22Rv1 (cell line): ENCODE measurements at regions not wholly inside any gene's neighbourhood (a gene's known extent, or its start where the extent isn't known, plus 50 kb on each side); places are given as distances from the start of the nearest gene placed in this dataset.
A peak's percentile ranks its signal among the peaks of the same experiment; 100 is the strongest.

Experiments
- H3K27ac ChIP-seq: fragments of 450-650 bp; 2 replicates; pipeline ENCODE4 v1.5.1; 2017
- ZFX ChIP-seq: fragments of 450-650 bp; IDR thresholded peaks from 2 replicates; pipeline ENCODE4 v1.6.1; 2017; ENCODE audit warnings: antibody characterized with exemption, borderline replicate concordance
- TF ChIP-seq, protein P1 (sequence below): fragments of 450-650 bp; IDR thresholded peaks from 2 replicates; pipeline ENCODE4 v1.5.1; 2017; ENCODE audit warnings: mild to moderate bottlenecking

DNA sequence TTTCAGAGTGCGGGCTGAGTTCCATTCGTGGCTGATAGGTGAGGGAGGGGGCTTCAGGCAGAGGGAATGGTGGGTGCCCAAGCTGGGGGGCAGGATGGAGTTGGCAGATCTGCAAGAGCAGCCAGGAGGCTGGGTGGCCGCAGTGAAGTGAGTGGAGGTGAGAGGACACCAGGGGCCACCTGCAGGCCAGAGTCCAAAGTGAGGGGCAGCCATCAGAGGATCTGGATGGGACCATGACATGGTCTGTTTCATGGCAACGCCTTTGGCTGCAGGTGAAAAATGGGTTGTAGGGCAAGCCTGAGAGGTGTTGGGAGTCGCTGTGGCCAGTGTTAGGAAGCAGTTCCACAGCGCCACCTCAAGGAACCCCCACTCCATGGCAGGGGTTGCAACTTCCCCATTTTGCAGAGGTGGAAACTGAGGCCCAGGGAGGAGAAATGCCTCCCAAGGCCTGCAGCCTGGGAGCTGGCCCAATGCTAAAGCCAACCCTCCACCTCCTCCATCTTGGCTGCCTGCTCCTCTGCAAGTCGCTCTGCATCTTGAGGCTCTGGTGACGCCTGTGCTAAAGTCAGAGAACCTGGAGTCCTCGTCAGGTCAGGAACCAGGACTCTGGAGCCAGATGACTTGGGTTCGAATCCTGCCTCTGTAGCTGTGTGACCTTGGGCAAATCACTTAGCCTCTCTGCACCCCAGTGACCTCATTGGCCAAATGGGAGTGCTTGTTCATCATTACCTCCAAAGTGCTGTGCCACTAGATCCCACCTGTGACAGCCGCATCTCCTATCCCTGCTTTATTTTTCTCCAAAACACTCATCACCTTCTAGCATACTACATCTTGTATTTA lies 153.8 kb downstream of the CEBPB start:
- no peak overlapping the region for H3K27ac ChIP-seq
- TF ChIP-seq, protein P1, sequence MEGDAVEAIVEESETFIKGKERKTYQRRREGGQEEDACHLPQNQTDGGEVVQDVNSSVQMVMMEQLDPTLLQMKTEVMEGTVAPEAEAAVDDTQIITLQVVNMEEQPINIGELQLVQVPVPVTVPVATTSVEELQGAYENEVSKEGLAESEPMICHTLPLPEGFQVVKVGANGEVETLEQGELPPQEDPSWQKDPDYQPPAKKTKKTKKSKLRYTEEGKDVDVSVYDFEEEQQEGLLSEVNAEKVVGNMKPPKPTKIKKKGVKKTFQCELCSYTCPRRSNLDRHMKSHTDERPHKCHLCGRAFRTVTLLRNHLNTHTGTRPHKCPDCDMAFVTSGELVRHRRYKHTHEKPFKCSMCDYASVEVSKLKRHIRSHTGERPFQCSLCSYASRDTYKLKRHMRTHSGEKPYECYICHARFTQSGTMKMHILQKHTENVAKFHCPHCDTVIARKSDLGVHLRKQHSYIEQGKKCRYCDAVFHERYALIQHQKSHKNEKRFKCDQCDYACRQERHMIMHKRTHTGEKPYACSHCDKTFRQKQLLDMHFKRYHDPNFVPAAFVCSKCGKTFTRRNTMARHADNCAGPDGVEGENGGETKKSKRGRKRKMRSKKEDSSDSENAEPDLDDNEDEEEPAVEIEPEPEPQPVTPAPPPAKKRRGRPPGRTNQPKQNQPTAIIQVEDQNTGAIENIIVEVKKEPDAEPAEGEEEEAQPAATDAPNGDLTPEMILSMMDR, result peak; percentile 22; the same call in 1 of the 2 replicates
- TF ChIP-seq ZFX, result no peak

DNA sequence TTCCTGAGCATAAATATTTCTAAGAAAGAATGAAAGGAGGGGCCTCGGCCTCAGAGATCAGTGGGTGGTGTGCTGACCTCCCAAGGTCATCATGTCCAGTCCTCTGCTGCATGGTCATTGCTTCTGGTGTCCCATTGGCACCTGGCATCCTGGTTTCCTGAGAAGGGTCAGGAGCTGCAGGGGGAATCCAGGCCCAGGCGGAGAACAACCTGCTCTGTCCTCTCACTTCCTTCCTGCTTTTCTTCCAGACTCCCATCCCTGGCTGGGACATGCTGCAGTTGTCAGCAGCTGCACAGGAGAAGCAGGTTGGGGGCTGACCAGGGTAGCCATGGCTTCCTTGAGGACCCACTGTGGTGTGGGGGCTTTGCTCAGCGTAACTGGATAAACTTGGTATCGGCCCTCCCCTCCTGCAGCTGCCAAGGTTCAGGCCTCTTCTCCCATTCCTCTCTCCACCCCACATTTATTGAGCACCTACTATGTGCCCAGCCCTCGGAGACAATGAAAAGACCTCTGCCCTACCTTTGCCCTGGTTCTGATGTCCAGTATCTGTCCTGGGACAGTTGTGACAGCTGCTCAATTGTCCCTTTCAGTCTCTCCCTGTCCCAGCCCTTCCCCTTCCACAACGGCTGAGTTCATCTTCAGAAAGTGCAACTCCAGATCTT lies 155.2 kb downstream of the CEBPB start:
- no peak for TF ChIP-seq ZFX
- TF ChIP-seq, protein P1, result no peak
- no peak overlapping the region for H3K27ac ChIP-seq

DNA sequence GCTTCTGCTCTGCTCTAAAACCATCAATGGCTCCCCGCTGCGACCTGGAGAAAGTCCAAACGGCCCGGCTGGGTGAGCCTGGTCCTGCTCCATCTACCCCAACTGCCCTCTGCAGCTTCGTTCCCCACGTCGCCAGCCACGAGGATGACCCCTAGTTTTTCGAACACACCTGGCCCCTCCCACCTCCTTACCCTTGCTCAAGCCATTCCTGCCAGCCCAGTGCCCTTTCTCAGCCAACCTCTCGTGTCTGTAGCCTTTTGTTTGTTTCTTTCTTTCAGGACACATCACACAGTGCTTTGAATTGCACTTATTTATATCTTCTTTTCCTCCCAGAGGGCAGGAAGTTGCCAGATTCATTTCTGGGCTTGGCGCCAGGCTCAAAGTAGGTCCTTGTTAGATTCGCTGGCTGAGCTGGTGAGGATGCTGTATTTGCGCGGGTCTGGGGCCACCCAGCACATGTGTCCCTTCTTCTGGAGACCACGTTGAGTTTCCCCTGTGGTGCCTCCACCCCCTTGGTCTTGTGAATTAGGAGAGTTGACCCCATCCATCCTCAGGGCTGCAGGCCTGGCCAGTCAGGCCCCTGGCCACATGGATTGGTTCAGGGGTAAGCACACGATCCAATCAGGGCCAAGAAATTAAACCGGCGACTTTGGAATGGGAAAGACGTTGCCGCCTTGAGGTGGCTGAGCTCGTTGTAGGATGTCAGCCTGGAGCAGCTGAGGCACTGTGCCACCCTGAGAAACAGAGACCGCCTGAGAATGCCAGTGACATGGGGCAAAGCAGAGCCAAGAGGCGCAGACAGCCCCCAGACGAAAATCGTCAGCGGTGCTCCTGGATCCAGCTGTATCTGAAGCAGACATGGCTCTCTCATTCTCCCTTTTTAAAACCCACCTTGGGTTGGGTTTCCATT lies 156.0 kb downstream of the CEBPB start:
- no peak overlapping the region for H3K27ac ChIP-seq

DNA sequence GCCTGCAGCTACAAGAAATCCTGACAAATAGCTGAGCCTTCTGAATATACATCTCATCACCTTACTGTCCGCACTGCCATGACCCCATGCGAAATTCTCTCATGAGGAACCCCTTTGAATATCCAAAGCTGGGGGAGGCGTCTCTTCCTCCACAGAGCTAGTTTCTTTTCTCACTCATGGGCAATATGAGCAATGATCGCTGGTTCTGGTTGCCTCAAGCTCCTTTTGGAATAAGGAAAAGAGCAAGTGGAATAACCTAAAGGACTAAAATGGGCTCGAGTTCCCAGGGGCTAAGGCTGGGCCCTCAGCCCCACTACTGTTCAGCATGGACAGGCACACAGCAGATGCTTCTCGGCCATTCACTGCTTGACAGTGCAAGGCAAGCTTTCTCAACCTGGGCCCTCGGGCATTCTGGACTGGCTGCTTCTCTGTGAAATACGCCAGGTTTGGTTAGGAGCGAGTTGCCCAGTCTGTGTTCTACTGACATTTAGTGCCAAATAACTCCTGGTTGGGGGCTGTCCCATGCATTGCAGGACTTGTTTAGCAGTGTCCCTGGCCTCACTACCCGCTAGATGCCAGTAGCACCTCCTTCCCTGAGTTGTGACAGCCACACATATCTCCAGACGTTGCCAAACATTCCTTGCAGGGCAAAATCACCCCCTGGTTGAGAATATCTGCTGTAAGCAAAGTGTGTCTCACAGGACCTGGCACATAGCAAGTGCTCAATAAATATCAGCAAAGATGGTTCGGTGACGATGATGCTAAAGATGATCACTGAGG lies 156.8 kb downstream of the CEBPB start:
- no peak overlapping the region for H3K27ac ChIP-seq
- TF ChIP-seq ZFX, result no peak
- TF ChIP-seq, protein P1, result no peak

More for the DNA sequence above, 156.0 kb downstream of the CEBPB start:
- TF ChIP-seq, protein P1, result no peak
- TF ChIP-seq ZFX, result no peak

DNA sequence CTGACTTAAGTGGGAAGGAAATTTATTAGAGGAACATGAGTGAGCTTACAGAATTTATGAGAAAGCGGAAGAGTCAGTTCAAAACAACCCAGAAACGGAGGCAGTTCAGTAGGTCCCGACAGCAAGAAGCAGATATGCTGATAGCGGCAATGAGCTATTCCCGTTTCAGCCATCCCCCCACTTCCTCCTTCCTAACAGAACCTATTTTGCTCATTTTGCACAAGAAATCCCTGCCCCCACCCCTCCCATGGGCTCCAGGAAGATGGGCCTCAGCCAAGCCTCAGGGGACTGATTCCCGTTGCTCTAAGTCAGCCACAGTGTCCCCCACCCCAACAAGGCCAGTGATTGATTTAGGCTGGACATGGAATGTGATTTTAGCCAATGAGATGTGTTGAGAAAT lies 157.5 kb downstream of the CEBPB start:
- TF ChIP-seq ZFX, result no peak
- TF ChIP-seq, protein P1, result no peak
- no peak overlapping the region for H3K27ac ChIP-seq

DNA sequence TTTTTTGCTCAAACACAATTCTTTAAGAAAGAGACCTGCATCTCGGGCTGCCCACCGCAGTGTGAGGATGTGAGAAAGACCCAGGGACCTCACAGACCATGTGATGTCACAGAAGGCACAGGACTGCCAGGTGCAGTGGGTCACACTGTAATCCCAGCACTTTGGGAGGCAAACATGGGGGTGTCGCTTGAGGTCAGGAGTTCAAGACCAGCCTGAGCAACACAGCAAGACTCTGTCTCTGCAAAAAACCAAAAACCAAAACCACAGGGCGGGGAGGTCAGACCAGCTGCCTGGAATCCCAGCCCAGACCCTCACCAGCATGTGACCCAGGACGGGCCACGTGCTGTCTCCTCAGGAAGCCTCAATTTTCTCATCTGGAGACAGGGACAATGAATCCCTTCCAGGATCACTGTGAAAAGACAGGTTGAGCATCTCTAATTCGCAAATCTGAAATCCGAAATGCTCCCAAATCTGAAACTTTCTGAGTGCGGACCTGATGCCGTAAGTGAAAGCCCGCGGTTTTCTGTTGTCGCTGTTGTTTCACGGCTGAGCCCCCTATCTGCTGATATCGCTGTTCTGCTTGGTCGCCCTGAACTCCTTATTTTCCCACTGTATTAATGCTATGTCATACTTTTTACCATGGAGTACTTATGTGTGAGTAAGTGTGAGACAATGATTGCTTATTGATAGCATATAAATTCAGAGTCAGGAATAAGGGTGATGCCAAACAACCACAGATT lies 159.5 kb upstream of the PTPN1 start:
- TF ChIP-seq ZFX, result no peak
- TF ChIP-seq, protein P1, result no peak
- no peak overlapping the region for H3K27ac ChIP-seq
